HL-60 (cell line): ENCODE measurements at regions not wholly inside any gene's neighbourhood (a gene's known extent, or its start where the extent isn't known, plus 50 kb on each side); places are given as distances from the start of the nearest gene placed in this dataset.

Experiments
- GABPA ChIP-seq: IDR thresholded peaks from 2 replicates; pipeline ENCODE4 v1.6.1; 2012; ENCODE audit warnings: low read depth
- SPI1 ChIP-seq: IDR thresholded peaks from 2 replicates; pipeline ENCODE4 v1.6.1; 2012; ENCODE audit warnings: low read depth, mild to moderate bottlenecking, borderline replicate concordance
- TF ChIP-seq, protein P1 (sequence below): IDR thresholded peaks from one replicate; pipeline ENCODE4 v1.5.1; 2011; ENCODE audit warnings: low read length, control low read depth, inconsistent platforms; ENCODE audit not compliant: insufficient read depth

DNA sequence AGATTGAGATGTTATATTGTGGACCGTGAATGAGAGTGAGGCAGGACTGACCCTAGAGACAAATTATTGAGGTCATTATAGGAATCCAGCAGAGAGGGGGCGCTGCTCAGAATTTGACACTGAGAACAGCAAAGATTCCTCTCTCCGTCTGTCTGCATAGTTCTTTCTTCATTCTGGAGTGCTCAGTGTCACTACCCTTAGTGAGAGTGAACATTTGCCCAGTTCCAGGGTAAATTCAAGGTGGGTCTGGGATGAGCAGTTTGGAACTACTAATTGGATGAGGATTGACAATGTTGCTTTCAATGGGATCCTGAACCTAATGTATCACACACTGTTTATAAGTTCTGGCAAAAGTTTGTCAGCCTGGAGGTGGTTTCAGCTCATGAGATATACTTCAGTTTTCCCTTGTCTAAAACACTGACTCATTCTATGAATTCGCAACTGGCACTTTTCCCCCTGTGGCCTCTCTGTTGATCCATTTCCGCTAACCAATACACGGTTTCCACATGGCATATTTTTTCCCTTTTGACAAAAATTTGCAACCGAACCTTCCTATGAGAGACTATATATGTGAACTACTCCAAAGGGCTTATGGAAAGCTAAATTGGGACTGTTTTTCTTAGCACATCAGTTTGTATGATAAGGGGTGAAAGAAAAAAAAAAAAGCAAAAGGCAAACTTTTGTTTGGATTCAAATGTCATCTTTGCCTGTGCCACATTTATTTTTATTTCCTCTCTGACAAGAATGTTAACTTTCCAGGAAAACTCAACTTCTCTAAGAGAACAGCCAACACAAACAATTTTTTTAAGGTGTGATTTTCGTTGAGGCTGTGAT lies 1240.7 kb upstream of the WWC1 start:
- TF ChIP-seq SPI1 (no peak), GABPA (no peak)
- TF ChIP-seq, protein P1, sequence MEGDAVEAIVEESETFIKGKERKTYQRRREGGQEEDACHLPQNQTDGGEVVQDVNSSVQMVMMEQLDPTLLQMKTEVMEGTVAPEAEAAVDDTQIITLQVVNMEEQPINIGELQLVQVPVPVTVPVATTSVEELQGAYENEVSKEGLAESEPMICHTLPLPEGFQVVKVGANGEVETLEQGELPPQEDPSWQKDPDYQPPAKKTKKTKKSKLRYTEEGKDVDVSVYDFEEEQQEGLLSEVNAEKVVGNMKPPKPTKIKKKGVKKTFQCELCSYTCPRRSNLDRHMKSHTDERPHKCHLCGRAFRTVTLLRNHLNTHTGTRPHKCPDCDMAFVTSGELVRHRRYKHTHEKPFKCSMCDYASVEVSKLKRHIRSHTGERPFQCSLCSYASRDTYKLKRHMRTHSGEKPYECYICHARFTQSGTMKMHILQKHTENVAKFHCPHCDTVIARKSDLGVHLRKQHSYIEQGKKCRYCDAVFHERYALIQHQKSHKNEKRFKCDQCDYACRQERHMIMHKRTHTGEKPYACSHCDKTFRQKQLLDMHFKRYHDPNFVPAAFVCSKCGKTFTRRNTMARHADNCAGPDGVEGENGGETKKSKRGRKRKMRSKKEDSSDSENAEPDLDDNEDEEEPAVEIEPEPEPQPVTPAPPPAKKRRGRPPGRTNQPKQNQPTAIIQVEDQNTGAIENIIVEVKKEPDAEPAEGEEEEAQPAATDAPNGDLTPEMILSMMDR: no peak
